Renal cortex interstitium (tissue), 11 donors: ENCODE measurements at regions not wholly inside any gene's neighbourhood (a gene's known extent, or its start where the extent isn't known, plus 50 kb on each side); places are given as distances from the start of the nearest gene placed in this dataset.
"Not testable (repeated sequence)": the region's sequence is repeated elsewhere in the genome, so short reads cannot be mapped to it uniquely, and the experiment has no call there.

ENCODE experiments used
- DNase-seq, 11 donors: peaks; one replicate each; pipeline ENCODE4 v3.0.0-alpha.2; 2013; ENCODE audit warnings: low read depth in 9 of 11, low spot score in 4 of 11; ENCODE audit errors: extremely low read depth in 1 of 11

GRCh38 chr2:239824866-239825704, 200.1 kb downstream of the NDUFA10 start:
- DNase-seq: no peak

DNA sequence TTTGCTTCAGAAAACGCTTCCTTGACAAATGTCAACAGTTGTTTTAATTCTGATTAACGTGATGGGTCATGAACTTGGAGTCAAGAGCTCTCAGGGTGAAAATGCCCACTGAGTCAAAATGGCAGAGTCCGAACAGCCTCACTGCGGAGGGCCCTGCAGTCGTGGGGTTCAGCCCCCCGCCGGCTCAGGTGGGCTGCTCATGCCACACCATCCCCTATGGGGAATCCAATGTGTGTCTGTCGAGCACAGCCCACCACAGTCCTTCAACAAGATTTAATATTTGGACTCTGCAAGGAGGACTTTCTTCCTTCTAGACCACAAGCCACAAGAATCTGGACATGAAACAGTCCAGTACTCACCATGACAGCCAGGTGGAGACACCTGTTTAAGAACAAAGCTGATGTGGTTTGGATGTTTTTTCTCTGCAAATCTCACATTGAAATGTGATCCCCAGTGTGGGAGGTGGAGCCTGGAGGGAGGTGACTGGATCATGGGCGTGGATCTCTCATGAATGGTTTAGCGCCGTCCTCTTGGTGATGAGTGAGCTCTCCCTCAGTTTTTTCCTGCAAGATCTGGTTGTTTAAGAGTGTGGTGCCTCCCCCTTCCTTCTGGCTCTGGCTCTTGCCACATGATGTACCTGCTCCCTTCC, 201.0 kb downstream of the NDUFA10 start:
- DNase-seq: peak in 4 of 11 donors; percentile 70 to 75 (median 72)

- no peak for DNase-seq
Observed at GRCh38 chr2:239822146-239822831, 202.9 kb downstream of the NDUFA10 start.

DNA sequence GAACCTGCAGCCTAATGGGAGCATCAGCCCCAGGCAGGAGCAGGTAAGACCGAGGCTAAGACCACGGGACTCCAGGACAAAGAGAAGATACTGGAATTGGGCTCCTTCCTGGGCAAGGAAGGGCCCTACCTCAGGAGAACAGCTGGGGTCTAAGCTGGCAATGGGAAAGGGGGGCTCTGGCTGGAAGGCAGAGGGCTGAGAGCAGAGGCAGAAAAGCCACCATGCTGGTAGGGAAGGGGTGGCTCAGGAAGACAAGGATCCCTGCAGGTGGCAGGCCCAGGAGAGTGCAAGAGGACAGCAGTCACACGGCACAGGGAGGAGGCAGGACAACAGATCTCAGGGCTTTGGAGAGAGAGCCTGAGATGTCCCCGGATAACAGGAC, 203.5 kb downstream of the NDUFA10 start:
- DNase-seq: no peak

GRCh38 chr2:239820836-239821693, 204.1 kb downstream of the NDUFA10 start:
- no peak for DNase-seq

DNA sequence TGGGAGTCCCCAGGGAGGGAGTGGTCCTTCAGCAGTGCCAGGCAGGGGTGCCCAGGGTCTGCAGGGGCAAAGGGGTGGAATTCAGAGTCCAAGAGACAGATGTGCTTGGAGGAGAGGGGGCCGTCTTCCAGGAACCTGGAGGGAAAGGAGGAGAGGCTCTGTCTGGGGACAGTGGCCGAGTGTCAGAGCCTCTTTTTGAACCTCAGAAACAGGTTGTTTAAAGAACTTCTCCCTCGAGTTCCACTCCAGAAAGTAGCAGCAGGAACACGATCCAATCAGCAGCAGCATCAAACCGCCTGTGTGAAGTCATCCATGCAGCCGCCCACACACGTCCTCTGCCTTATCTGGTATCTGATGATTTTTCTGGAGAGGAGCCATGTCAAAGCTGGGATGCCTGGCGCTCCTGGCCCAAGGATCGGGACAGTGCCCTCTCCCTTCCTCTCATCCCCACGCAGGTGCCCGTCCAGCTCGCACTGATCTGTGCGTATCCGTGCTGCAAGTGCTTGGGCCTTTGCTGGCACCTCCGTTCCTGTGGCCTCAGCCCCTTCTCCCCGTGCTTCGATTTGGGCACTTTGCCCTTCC, 205.1 kb downstream of the NDUFA10 start:
- DNase-seq: no peak

DNA sequence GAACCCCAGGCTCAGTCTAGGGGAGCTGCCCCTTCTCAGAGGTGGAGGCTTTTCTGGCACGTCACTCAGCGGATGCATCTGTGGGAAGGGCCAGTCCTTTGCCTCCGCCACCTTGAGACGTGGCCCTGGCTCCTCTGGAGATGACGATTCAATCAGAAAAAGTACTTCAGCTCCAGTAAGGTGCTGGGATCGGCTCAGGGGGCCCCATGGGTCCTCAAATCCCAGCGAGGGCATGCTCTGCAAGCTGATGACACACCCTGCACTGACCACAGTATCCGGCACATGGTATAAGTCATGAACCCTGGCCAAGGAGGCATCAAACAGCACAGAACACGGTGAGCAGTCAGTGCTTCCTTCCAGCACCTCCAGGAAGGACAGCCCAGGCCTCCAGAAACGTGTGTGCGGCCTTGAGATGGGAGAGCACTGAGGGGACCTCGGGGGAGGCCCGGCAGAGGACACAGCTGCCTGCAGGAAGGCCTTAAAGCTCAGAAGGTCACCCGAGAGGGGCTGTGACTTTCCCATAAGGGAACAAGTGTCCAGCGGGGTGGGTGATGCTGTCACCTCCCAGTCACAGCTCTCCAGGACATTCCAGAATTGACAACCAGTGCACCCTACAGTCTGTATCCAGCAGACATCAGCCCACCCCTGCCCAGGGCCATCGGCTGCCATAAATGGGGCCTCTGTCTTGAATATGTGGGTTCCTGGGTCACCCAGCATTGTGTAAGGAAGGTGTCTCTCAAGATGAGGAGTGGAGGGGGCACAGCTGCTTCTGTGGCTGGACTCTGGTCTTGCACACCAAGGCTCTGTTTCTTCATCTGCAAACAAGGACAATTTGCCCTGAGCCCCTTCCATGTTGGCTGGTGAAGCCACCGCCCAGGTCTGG, 205.8 kb downstream of the NDUFA10 start:
- DNase-seq: no peak

- no peak for DNase-seq
Observed at GRCh38 chr2:239818531-239819011, 206.6 kb downstream of the NDUFA10 start.

DNA sequence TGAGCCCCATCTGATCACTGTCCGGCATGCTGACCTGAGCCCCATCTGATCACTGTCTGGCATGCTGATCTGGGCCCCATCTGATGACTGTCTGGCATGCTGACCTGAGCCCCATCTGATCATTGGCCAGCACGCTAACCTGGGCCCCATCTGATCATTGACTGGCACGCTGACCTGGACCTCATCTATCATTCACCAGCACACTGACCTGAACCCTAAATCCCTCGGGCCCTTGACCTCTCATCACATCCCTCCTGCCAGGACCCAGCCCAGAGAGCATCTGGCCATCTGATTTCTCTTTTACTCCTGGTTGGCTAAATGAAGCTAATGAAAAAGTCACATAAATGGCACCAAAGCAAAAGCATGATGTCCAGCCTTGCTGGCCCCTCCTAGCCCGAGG, 207.1 kb downstream of the NDUFA10 start:
- DNase-seq: no peak

DNA sequence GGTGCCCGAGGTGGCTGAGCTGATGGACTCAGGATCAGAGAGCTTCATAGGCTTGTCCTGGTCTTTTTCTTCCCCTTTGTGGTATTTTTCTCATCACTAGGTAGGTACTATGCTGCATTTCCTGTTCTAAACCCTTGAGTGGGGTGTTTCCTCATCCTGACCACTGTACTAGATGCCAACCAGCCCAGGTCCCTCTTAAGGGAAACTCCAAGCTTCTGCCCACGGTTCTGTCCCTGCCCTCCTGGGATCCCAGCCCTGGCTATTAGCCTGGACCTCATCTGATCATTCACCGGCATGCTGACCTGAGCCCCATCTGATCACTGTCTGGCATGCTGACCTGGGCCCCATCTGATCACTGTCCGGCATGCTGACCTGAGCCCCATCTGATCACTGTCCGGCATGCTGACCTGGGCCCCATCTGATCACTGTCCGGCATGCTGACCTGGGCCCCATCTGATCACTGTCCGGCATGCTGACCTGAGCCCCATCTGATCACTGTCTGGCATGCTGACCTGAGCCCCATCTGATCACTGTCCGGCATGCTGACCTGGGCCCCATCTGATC, 207.6 kb downstream of the NDUFA10 start:
- DNase-seq: not testable (repeated sequence)

GRCh38 chr2:239816576-239817467, 208.3 kb downstream of the NDUFA10 start:
- DNase-seq: no peak

- DNase-seq: no peak
Observed at GRCh38 chr2:239815671-239816070, 209.5 kb downstream of the NDUFA10 start.

DNA sequence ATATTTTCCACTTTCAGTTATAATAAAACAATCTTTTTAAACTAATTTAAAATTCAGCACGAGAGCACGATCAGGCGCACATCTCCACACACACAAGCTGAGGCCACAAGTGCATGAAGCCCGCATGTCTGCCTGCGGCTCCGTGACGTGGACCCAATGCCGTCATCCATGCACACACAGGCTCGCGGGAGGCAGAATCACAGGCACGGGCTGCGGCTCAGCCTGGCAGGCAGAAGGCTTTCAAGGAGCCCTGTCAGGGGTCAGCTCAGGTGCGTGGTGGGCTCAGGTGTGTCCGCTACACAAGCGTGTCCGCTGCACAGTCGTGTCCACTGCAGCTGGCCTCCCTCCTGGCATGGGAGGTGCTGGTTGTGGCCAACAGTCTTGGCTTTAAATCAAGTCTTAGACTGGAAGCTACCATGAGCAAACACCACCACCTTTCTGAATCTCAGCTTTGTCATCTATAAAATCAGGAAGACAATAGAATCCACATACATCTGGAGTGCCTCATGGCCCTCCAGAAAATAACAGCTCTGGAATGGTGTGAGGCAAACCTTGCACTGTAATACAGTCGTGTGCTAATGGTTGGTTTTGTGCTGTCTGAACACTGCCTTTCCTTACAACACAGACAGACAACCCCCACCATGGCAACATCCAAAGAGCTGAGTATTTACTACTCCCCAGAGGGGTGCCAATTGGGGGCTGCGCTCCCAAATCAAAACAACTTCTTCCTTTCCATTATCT, 210.1 kb downstream of the NDUFA10 start:
- DNase-seq: no peak

DNA sequence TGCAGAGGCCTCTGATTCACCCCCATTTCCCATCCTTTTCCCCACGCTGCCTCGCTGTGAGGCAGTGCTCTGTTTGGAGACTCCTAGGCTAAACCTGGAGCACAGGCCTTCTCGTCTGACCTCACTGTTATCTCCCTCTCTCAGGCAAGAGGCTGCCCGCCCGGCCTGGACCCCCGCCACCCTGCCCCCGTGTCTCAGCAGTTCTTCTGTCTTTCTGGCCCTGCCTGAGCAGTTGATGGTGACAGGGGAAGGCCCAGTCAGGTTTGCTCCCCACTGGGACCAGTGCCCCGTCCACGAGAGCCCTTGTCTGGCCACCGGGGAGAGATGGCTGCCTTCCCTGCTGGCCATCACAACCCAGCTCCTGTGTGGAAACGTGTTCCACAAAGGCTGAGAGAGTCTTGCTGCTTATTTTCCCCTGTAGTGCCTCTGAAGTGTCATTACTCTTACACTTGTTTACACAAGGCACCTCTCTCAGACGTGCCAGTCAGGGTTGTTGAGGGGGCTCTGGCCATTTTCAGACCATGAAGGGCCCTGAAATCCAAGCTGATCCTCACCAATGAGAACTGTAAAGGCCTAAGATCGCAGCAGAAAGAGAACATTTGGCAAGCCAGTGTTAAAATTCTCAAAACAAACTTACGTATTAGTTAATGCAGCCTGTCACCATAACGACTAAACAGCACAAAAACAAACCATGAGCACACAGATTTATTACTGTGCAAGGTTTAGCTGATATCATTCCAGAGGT, 210.9 kb downstream of the NDUFA10 start:
- peak in 1 of 11 donors; percentile 53 for DNase-seq
